ENCODE measurements at regions not wholly inside any gene's neighbourhood (a gene's known extent, or its start where the extent isn't known, plus 50 kb on each side); places are given as distances from the start of the nearest gene placed in this dataset.
"Not testable (repeated sequence)": the region's sequence is repeated elsewhere in the genome, so short reads cannot be mapped to it uniquely, and the experiment has no call there.

- no peak for DNase-seq (ENCODE audit: low read depth in 2 of 2)
Measured at GRCh38 chr14:55893705-55894104, 224.5 kb upstream of the PELI2 start.

GRCh38 chr14:55897031-55897430, 221.2 kb upstream of the PELI2 start:
- DNase-seq (ENCODE audit: low read depth in 2 of 2) = no peak

GRCh38 chr14:55898938-55899337, 219.3 kb upstream of the PELI2 start:
- DNase-seq (ENCODE audit: low read depth in 2 of 2) = no peak

GRCh38 chr14:55899531-55899930, 218.7 kb upstream of the PELI2 start:
- no peak for DNase-seq (ENCODE audit: low read depth in 2 of 2)

GRCh38 chr14:55900749-55901148, 217.5 kb upstream of the PELI2 start:
- DNase-seq (ENCODE audit: low read depth in 2 of 2) = no peak

- no peak for DNase-seq (ENCODE audit: low read depth in 2 of 2)
Measured at GRCh38 chr14:55901291-55901690, 216.9 kb upstream of the PELI2 start.

- DNase-seq (ENCODE audit: low read depth in 2 of 2) = no peak
Measured at GRCh38 chr14:55902241-55902640, 216.0 kb upstream of the PELI2 start.

- DNase-seq (ENCODE audit: low read depth in 2 of 2) = no peak
Measured at GRCh38 chr14:55904086-55904485, 214.1 kb upstream of the PELI2 start.

GRCh38 chr14:55908106-55908505, 210.1 kb upstream of the PELI2 start:
- no peak for DNase-seq (ENCODE audit: low read depth in 2 of 2)

GRCh38 chr14:55909879-55910278, 208.3 kb upstream of the PELI2 start:
- DNase-seq (ENCODE audit: low read depth in 2 of 2) = no peak

GRCh38 chr14:55910601-55911243, 207.5 kb upstream of the PELI2 start:
- no peak for DNase-seq (ENCODE audit: low read depth in 2 of 2)

GRCh38 chr14:55911776-55912175, 206.4 kb upstream of the PELI2 start:
- DNase-seq (ENCODE audit: low read depth in 2 of 2) = no peak

- no peak for DNase-seq (ENCODE audit: low read depth in 2 of 2)
Measured at GRCh38 chr14:55912344-55912743, 205.9 kb upstream of the PELI2 start.

GRCh38 chr14:55913324-55914025, 204.7 kb upstream of the PELI2 start:
- DNase-seq (ENCODE audit: low read depth in 2 of 2) = peak in 1 of 2 donors; percentile 76

- DNase-seq (ENCODE audit: low read depth in 2 of 2) = no peak
Measured at GRCh38 chr14:55914771-55915170, 203.4 kb upstream of the PELI2 start.

GRCh38 chr14:55915456-55915855, 202.8 kb upstream of the PELI2 start:
- peak in 1 of 2 donors; percentile 40 for DNase-seq (ENCODE audit: low read depth in 2 of 2)

GRCh38 chr14:55919800-55920199, 198.4 kb upstream of the PELI2 start:
- DNase-seq (ENCODE audit: low read depth in 2 of 2) = not testable (repeated sequence)

- DNase-seq (ENCODE audit: low read depth in 2 of 2) = peak in 1 of 2 donors; percentile 35
Measured at GRCh38 chr14:55921511-55921910, 196.7 kb upstream of the PELI2 start.

- DNase-seq (ENCODE audit: low read depth in 2 of 2) = no peak
Measured at GRCh38 chr14:55926007-55926406, 192.2 kb upstream of the PELI2 start.

GRCh38 chr14:55927028-55927427, 191.2 kb upstream of the PELI2 start:
- no peak for DNase-seq (ENCODE audit: low read depth in 2 of 2)

GRCh38 chr14:55928276-55928675, 189.9 kb upstream of the PELI2 start:
- no peak for DNase-seq (ENCODE audit: low read depth in 2 of 2)

GRCh38 chr14:55929136-55929535, 189.1 kb upstream of the PELI2 start:
- no peak for DNase-seq (ENCODE audit: low read depth in 2 of 2)

GRCh38 chr14:55930016-55930784, 188.0 kb upstream of the PELI2 start:
- DNase-seq (ENCODE audit: low read depth in 2 of 2) = no peak

Data from dermis microvascular lymphatic vessel endothelial cell (primary cell).